ENCODE measurements at regions not wholly inside any gene's neighbourhood (a gene's known extent, or its start where the extent isn't known, plus 50 kb on each side); places are given as distances from the start of the nearest gene placed in this dataset.
"Not testable (repeated sequence)": the region's sequence is repeated elsewhere in the genome, so short reads cannot be mapped to it uniquely, and the experiment has no call there.

- H3K27ac ChIP-seq: no peak overlapping the region
- no peak for TF ChIP-seq ZFX (IDR thresholded peaks at IDR 0.05)
- no peak for TF ChIP-seq CTCF (conservative IDR thresholded peaks at IDR 0.05)
Observed at GRCh38 chr13:80684217-80684991, 343.5 kb upstream of the SPRY2 start.

GRCh38 chr13:80680786-80681366, 339.9 kb upstream of the SPRY2 start:
- TF ChIP-seq ZFX (IDR thresholded peaks at IDR 0.05) (no peak), CTCF (conservative IDR thresholded peaks at IDR 0.05) (no peak)
- H3K27ac ChIP-seq: no peak overlapping the region

- H3K27ac ChIP-seq: no peak overlapping the region
- TF ChIP-seq ZFX (IDR thresholded peaks at IDR 0.05): no peak
- no peak for TF ChIP-seq CTCF (conservative IDR thresholded peaks at IDR 0.05)
Observed at GRCh38 chr13:80679423-80679822, 338.5 kb upstream of the SPRY2 start.

- no peak for TF ChIP-seq ZFX (IDR thresholded peaks at IDR 0.05)
- TF ChIP-seq CTCF (conservative IDR thresholded peaks at IDR 0.05): no peak
- no peak overlapping the region for H3K27ac ChIP-seq
Observed at GRCh38 chr13:80677227-80677626, 336.3 kb upstream of the SPRY2 start.

GRCh38 chr13:80675442-80675841, 334.5 kb upstream of the SPRY2 start:
- not testable (repeated sequence) for H3K27ac ChIP-seq

GRCh38 chr13:80671773-80672172, 330.8 kb upstream of the SPRY2 start:
- H3K27ac ChIP-seq: no peak overlapping the region
- no peak for TF ChIP-seq CTCF (conservative IDR thresholded peaks at IDR 0.05)
- TF ChIP-seq ZFX (IDR thresholded peaks at IDR 0.05): no peak

GRCh38 chr13:80669112-80669511, 328.2 kb upstream of the SPRY2 start:
- H3K27ac ChIP-seq: no peak overlapping the region
- TF ChIP-seq ZFX (IDR thresholded peaks at IDR 0.05): no peak
- no peak for TF ChIP-seq CTCF (conservative IDR thresholded peaks at IDR 0.05)

GRCh38 chr13:80668452-80668851, 327.5 kb upstream of the SPRY2 start:
- no peak overlapping the region for H3K27ac ChIP-seq
- TF ChIP-seq ZFX (IDR thresholded peaks at IDR 0.05): no peak
- TF ChIP-seq CTCF (conservative IDR thresholded peaks at IDR 0.05): no peak
